ENCODE measurements at regions not wholly inside any gene's neighbourhood (a gene's known extent, or its start where the extent isn't known, plus 50 kb on each side); places are given as distances from the start of the nearest gene placed in this dataset.

DNA sequence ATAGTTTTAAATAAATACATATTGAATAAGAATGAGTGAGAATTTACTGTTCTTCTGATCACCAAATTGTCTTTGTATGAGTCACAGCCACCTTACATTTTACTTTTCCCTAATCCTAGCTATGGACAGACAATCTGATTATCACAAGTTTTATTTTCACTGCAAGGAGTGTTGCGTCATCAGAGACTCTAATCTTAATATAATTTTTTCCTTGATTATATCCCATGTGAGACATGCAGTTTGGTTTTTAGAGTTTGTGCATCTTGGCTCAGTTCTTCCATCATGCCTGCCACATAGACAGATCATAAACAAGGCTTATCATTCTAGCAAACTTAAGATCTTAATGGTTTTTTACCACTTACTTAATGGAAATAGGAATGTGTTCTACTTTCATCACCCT is 478.5 kb upstream of the CDH18 start:
- Histone ChIP-seq H3K9me3 (replicated peaks; ENCODE audit: control insufficient read depth, insufficient read depth, low read length) (no peaks in the 10 kb centered on the region), H3K27me3 (replicated peaks in 1 of 2; ENCODE audit: control insufficient read depth in 2 of 2, insufficient read depth in 2 of 2, low read length in 1 of 2) (no peaks in the 10 kb centered on the region), H3K9ac (ENCODE audit: control insufficient read depth, insufficient read depth, low read length) (no peak overlapping the region), H3K36me3 (ENCODE audit: control insufficient read depth in 2 of 2, insufficient read depth in 2 of 2, low read length in 1 of 2) (no peaks in the 10 kb centered on the region), H3K4me3 (no peak overlapping the region), H3K4me2 (ENCODE audit: control insufficient read depth, insufficient read depth) (no peak overlapping the region), H2AFZ (ENCODE audit: control insufficient read depth, low read depth, low read length) (no peak overlapping the region), H3K27ac (ENCODE audit: control insufficient read depth, insufficient read depth) (no peak overlapping the region), H3K79me2 (ENCODE audit: control insufficient read depth, insufficient read depth, low read length) (no peaks in the 10 kb centered on the region), H4K20me1 (ENCODE audit: control insufficient read depth, insufficient read depth) (no peaks in the 10 kb centered on the region), H3K4me1 (ENCODE audit: control insufficient read depth, insufficient read depth, low read length) (no peaks in the 10 kb centered on the region)
- SMC1A ChIA-PET (ENCODE audit: uncharacterized antibody, unreplicated experiment), result no interaction called here
- BruUV-seq (replicated peaks), result no TSS peak
- in situ Hi-C loops (cut with MboI) (no loop called here), intact Hi-C loops (cut with micrococcal nuclease; ENCODE audit: unreplicated experiment) (no loop called here)
- RAD21 ChIA-PET (ENCODE audit: unreplicated experiment), result no interaction called here
- WGBS (ENCODE audit: insufficient coverage, insufficient replicate concordance, low lambda C conversion rate, missing lambda C conversion rate), result 26% methylated on average over 1 of the region's 1 CpG
- POLR2A ChIA-PET, result no interaction called here
- FAIRE-seq (no peak), ATAC-seq (no peak), DNase-seq (ENCODE audit: low read depth, low spot score) (no peak)
- CTCF ChIA-PET, result no interaction called here
- no peak for TF ChIP-seq HSF1 (IDR thresholded peaks at IDR 0.05; ENCODE audit: low read depth, low read length)
- no peak for TF ChIP-seq CTCF (IDR thresholded peaks at IDR 0.05 in 2 of 3, conservative IDR thresholded peaks at IDR 0.05 in 1 of 3; ENCODE audit: control insufficient read depth in 2 of 3, extremely low read depth in 1 of 3, insufficient read depth in 1 of 3, low read depth in 3 of 3, low read length in 3 of 3)
- no peak for TF ChIP-seq NFXL1 (IDR thresholded peaks at IDR 0.05; ENCODE audit: borderline replicate concordance)
- no peak for TF ChIP-seq TCF7 (IDR thresholded peaks at IDR 0.05; ENCODE audit: borderline replicate concordance)
- TF ChIP-seq ZSCAN29 (IDR thresholded peaks at IDR 0.05), result no peak
- TF ChIP-seq PBX3 (IDR thresholded peaks at IDR 0.05; ENCODE audit: insufficient replicate concordance, low read depth, low read length), result no peak
- TF ChIP-seq MTA2 (IDR thresholded peaks at IDR 0.05; ENCODE audit: low read depth), result no peak
- no peak for TF ChIP-seq BCL11A (IDR thresholded peaks at IDR 0.05; ENCODE audit: low read depth, low read length)
- TF ChIP-seq, protein P1, sequence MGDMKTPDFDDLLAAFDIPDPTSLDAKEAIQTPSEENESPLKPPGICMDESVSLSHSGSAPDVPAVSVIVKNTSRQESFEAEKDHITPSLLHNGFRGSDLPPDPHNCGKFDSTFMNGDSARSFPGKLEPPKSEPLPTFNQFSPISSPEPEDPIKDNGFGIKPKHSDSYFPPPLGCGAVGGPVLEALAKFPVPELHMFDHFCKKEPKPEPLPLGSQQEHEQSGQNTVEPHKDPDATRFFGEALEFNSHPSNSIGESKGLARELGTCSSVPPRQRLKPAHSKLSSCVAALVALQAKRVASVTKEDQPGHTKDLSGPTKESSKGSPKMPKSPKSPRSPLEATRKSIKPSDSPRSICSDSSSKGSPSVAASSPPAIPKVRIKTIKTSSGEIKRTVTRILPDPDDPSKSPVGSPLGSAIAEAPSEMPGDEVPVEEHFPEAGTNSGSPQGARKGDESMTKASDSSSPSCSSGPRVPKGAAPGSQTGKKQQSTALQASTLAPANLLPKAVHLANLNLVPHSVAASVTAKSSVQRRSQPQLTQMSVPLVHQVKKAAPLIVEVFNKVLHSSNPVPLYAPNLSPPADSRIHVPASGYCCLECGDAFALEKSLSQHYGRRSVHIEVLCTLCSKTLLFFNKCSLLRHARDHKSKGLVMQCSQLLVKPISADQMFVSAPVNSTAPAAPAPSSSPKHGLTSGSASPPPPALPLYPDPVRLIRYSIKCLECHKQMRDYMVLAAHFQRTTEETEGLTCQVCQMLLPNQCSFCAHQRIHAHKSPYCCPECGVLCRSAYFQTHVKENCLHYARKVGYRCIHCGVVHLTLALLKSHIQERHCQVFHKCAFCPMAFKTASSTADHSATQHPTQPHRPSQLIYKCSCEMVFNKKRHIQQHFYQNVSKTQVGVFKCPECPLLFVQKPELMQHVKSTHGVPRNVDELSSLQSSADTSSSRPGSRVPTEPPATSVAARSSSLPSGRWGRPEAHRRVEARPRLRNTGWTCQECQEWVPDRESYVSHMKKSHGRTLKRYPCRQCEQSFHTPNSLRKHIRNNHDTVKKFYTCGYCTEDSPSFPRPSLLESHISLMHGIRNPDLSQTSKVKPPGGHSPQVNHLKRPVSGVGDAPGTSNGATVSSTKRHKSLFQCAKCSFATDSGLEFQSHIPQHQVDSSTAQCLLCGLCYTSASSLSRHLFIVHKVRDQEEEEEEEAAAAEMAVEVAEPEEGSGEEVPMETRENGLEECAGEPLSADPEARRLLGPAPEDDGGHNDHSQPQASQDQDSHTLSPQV (IDR thresholded peaks at IDR 0.05), result no peak
- TF ChIP-seq, protein P2, sequence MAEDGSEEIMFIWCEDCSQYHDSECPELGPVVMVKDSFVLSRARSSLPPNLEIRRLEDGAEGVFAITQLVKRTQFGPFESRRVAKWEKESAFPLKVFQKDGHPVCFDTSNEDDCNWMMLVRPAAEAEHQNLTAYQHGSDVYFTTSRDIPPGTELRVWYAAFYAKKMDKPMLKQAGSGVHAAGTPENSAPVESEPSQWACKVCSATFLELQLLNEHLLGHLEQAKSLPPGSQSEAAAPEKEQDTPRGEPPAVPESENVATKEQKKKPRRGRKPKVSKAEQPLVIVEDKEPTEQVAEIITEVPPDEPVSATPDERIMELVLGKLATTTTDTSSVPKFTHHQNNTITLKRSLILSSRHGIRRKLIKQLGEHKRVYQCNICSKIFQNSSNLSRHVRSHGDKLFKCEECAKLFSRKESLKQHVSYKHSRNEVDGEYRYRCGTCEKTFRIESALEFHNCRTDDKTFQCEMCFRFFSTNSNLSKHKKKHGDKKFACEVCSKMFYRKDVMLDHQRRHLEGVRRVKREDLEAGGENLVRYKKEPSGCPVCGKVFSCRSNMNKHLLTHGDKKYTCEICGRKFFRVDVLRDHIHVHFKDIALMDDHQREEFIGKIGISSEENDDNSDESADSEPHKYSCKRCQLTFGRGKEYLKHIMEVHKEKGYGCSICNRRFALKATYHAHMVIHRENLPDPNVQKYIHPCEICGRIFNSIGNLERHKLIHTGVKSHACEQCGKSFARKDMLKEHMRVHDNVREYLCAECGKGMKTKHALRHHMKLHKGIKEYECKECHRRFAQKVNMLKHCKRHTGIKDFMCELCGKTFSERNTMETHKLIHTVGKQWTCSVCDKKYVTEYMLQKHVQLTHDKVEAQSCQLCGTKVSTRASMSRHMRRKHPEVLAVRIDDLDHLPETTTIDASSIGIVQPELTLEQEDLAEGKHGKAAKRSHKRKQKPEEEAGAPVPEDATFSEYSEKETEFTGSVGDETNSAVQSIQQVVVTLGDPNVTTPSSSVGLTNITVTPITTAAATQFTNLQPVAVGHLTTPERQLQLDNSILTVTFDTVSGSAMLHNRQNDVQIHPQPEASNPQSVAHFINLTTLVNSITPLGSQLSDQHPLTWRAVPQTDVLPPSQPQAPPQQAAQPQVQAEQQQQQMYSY (CRISPR knock-in tag; IDR thresholded peaks at IDR 0.05), result no peak
- no peak for TF ChIP-seq STAT3 (IDR thresholded peaks at IDR 0.05; ENCODE audit: low read depth, low read length)
- no peak for TF ChIP-seq CBX5 (IDR thresholded peaks at IDR 0.05; ENCODE audit: low read depth)
- no peak for TF ChIP-seq RCOR1 (conservative IDR thresholded peaks at IDR 0.05; ENCODE audit: low read depth, low read length)

Measured in GM12878 (cell line).